Peyer's patch (tissue), 4 donors: ENCODE measurements at regions not wholly inside any gene's neighbourhood (a gene's known extent, or its start where the extent isn't known, plus 50 kb on each side); places are given as distances from the start of the nearest gene placed in this dataset.

Experiments used
- POLR2A ChIP-seq, 2 donors: fragments of 450-650 bp; IDR thresholded peaks; one replicate each; pipeline ENCODE4 v1.5.1; 2017; ENCODE audit warnings: antibody characterized with exemption in 2 of 2, mild to moderate bottlenecking in 2 of 2, moderate library complexity in 2 of 2
- TF ChIP-seq, protein P1 (sequence below), 6 experiments: fragments of 450-650 bp in 4 of 6; fragments of 200-600 bp in 2 of 6; sonication (generic) in 1 of 6; IDR thresholded peaks; one replicate each; pipeline ENCODE4 v1.5.1; 2017 to 2019; ENCODE audit warnings: antibody characterized with exemption in 6 of 6, mild to moderate bottlenecking in 3 of 6, moderate library complexity in 1 of 6

DNA sequence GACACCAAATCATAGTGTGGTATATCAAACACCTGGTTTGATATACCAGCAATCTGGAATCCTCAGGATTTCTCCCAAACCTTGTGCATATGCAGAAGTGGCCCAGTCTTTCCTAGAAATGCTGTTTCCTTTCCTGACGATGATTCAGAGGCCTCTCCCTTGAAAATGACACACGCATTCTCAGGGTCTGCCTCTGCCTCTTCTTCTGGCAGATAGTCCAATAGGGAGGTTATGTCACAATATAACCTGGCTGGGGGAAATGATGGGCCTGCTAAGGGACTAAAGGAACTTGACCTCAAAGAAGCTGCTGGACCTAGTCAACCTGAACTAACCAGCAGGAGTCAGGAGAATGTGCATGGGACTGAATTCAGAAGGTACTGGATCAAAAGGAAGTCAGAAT is 435.2 kb downstream of the IDS start:
- no peak for TF ChIP-seq POLR2A (IDR thresholded peaks at IDR 0.05)
- TF ChIP-seq, protein P1, sequence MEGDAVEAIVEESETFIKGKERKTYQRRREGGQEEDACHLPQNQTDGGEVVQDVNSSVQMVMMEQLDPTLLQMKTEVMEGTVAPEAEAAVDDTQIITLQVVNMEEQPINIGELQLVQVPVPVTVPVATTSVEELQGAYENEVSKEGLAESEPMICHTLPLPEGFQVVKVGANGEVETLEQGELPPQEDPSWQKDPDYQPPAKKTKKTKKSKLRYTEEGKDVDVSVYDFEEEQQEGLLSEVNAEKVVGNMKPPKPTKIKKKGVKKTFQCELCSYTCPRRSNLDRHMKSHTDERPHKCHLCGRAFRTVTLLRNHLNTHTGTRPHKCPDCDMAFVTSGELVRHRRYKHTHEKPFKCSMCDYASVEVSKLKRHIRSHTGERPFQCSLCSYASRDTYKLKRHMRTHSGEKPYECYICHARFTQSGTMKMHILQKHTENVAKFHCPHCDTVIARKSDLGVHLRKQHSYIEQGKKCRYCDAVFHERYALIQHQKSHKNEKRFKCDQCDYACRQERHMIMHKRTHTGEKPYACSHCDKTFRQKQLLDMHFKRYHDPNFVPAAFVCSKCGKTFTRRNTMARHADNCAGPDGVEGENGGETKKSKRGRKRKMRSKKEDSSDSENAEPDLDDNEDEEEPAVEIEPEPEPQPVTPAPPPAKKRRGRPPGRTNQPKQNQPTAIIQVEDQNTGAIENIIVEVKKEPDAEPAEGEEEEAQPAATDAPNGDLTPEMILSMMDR (IDR thresholded peaks at IDR 0.05): no peak
